ENCODE measurements at regions not wholly inside any gene's neighbourhood (a gene's known extent, or its start where the extent isn't known, plus 50 kb on each side); places are given as distances from the start of the nearest gene placed in this dataset.

GRCh38 chr1:83028467-83028866 lies 970.5 kb downstream of the TTLL7 start:
- TF ChIP-seq POLR2A (IDR thresholded peaks at IDR 0.05) (no peak), CTCF (IDR thresholded peaks at IDR 0.05) (no peak), EP300 (IDR thresholded peaks at IDR 0.05; ENCODE audit: low read depth) (no peak), POLR2AphosphoS5 (IDR thresholded peaks at IDR 0.05) (no peak)
